HG03103 (cell line): ENCODE measurements at regions not wholly inside any gene's neighbourhood (a gene's known extent, or its start where the extent isn't known, plus 50 kb on each side); places are given as distances from the start of the nearest gene placed in this dataset.
"Not testable (repeated sequence)": the region's sequence is repeated elsewhere in the genome, so short reads cannot be mapped to it uniquely, and the experiment has no call there.

ENCODE experiments used
- ATAC-seq: cut with Tn5 transposase; IDR thresholded peaks from one replicate; pipeline ENCODE4 v1.9.1; 2021; ENCODE audit warnings: low read depth; ENCODE audit not compliant: unreplicated experiment

DNA sequence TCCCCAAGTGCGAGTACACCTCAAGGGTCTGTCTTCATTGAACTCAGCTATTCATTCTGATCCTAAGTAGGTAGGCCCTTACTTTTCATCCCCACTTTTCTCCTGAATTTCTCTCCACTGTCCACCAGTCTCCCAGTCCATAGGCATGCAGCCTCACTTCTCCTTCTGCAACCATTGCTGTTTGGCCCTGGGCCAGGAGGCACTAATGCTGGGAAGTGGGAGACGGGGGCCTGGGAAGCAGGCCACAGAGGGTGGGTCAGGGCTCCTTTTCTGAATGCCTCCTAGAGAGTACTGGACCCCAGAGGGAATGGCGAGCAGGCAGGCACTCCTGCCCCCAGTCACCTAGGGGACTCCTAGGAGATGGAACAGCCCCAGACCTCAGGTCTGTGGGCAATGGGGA is 203.5 kb upstream of the RPL34 start:
- ATAC-seq, result no peak

DNA sequence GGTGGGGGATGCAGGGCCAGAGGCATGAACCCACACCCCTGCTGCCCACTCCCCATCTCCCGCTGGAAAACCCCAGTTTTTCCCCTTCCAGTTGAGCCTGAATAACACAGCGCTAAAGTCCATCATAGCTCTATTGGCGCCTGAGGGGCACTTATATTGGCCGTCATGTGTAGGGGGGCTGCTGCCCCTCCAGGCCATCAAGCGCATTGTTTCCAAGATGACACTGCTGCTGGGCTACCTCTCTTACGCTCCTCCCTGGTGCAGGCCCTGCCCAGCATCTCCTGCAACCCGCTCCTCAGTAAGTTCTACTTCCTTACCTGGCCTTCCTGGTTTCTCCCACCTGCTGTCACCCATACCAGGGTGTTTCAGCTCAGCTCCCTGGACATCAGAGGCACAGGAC is 205.0 kb upstream of the RPL34 start:
- no peak for ATAC-seq

DNA sequence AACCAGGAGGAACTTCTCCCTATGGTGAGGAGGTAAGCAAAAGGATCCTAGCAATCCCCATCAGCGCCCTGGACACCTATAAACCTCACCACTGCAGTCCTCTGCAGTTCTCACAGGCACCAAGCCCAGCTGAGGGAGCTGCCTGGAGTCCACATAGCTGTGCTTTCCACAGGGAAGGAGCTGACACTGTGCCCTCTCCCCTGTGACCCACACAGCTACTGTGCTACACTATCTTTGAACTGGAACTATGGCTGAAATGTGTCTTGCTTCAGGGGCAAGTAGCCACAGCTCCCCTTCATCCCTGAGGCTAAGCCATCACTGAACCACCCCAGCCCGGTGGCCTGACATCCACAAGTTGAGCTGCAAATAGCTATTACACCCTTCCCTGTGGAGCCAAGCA is 208.5 kb upstream of the RPL34 start:
- no peak for ATAC-seq

DNA sequence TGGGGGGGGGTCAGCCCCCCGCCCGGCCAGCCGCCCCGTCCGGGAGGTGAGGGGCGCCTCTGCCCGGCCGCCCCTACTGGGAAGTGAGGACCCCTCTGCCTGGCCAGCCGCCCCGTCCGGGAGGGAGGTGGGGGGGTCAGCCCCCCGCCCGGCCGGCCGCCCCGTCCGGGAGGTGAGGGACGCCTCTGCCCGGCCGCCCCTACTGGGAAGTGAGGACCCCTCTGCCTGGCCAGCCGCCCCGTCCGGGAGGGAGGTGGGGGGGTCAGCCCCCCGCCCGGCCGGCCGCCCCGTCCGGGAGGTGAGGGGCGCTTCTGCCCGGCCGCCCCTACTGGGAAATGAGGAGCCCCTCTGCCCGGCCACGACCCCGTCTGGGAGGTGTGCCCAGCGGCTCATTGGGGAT is 210.7 kb upstream of the RPL34 start:
- not testable (repeated sequence) for ATAC-seq

DNA sequence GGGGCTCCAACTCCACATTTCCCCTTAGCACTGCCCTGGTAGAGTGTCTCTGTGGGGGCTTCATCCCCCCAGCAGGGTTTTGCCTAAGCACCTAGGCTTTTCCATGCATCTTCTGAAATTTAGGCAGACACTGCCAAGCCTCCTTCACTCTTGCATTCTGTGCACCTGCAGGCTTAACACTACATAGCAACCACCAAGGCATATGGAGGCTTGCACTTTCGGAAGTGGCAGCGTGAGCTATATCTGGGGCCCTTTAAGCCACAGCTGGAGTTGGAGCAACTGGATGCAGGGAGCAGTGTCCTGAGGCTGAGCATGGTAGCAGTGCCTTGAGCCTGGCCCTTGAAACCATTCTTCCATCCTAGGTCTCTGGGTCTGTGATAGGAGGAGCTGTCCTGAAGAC is 214.8 kb upstream of the RPL34 start:
- ATAC-seq, result no peak

DNA sequence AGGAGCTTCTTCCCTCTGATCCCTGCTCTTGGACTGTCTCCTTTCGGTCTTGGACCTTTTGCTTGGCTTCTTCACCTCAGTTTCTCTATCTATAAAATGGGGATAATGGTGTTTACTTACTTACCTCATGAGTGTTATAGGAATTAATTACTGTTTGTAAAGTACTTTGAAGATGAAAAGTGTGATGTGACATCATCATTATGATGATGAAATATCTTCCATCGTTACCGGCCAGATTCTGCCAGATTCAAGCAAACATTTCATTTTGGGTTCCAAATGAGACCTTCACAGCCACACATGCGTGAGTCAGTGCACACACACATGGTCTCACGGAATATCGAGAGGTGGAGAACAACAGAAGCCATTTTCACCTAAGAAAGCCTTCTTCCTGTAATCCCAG is 220.1 kb upstream of the RPL34 start:
- ATAC-seq, result no peak

DNA sequence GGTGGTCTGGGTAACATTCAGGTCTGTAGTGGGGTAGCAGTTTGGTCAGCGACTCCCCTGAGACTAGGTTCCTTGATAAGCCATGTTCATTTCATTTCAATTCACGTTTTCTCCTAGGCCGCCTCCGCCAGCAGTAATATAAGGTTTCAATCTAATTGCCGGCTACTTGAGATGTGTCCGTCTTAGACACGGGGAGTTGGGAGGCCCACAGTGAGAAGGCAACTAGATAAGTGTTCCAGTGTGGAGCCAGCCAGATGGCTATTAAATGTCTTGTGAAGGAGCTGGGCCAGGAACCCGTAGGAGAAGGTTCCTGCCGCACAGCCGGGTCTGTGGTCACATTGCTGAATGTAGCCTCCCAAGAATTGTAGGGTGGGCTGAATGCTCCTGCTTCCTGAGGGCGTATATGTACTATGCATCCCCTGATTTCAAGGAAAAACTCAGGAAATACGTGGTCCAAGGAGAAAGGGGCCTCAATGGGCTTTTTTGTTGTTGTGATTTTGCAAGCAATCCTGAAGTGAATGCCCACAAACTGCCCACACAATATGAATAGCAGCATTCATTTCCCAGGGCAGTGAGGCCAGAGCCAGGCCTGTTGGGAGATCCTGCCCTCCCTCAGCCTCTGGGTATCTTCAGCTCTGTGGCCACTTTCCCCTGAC is 220.6 kb upstream of the RPL34 start:
- no peak for ATAC-seq

DNA sequence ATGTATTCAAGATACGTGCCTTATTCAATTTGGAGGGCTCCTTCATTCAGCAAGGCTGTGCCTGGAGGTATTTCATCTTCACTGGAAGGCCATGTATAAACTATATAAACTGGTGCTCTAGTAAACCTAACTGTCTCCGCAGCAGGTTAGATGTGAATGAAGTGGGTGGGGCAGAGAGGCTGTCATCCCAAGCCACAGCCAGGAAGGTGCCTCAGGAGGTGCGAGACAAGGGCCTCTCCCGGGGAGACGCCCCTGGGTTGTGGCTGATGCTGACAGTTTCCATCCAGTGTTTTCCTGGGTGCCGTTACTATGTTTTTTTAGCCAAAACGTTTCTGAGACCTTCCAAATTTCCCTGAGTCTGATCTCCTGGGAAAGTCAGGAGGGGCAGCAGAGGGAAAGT is 221.5 kb upstream of the RPL34 start:
- no peak for ATAC-seq

DNA sequence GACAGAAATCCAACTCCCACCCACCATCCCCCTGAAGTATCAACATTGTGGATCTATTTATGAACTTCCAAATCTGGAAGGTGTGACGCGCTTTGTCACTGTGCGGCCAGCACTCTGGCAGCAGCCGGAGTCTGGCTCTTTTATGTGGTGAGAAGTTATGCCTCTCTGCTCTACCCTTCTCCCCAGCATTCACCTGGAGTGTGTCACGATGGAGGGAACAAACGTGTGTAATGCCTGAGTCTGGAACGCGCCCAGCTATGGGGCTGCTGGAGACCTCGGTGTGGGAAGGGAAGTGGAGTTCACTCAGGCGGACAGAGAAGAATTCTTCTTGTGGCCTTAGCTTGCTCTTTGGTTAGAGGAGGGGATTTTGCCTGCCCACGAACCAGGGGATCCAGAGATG is 222.1 kb upstream of the RPL34 start:
- no peak for ATAC-seq

DNA sequence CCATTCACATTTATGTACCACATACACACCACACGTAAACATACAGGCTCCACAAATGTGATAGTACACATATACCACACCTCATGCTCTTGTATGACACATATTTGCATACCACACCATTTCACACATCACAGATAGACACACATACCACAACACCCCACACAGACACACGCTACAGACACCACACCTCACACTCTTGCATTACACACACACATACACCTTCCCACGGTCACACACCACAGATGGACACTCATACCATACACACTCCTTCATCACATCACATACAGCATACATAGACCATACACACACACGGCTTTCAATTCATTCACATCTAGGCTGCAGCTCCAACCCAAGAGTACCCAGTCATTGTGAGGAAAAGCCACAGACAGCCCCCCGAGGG is 222.5 kb upstream of the RPL34 start:
- no peak for ATAC-seq

DNA sequence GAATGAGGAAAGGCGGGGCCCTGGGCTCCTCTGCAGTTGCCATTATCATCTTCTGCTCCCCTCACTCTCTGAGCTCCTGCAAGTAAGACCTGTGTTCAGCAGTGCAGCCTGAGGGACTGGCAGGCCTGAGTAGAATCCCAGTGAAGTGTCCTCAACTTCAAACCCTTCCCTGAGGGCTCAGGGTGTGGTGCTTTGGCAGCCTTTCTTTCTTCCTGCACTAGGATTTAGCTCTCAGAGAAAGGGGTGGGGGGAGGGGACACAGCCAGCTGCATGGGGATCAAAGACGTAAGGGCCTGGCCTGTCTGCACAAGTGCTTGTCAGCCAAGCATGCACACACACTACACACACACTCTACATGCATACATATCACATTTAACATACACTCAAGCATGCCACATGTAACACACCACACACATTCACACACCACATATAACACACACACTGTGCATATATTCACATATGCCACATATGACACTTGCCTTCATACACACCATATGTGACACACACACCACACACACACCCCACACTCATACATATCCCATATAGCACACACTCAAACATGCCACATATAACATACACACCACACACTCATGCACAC is 223.4 kb upstream of the RPL34 start:
- ATAC-seq, result no peak

DNA sequence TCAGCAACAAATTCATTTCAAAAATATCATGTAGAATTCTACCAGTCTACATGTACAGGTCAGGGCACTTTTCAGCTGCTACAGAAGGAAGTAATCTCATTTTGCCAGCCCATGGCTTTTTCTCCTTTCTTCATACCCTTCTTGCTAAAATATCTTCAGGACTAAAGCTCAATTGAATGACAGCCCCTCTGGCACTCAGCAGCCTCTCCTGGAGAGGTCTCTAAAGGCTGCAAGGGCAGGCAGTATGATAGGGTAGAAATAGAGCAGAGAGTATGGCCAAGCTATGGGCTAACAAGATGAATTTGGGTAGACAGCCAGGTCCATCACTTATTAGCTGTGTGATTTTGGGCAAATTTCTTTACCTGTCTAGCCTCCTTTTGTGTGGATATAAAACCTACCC is 224.6 kb upstream of the RPL34 start:
- no peak for ATAC-seq

DNA sequence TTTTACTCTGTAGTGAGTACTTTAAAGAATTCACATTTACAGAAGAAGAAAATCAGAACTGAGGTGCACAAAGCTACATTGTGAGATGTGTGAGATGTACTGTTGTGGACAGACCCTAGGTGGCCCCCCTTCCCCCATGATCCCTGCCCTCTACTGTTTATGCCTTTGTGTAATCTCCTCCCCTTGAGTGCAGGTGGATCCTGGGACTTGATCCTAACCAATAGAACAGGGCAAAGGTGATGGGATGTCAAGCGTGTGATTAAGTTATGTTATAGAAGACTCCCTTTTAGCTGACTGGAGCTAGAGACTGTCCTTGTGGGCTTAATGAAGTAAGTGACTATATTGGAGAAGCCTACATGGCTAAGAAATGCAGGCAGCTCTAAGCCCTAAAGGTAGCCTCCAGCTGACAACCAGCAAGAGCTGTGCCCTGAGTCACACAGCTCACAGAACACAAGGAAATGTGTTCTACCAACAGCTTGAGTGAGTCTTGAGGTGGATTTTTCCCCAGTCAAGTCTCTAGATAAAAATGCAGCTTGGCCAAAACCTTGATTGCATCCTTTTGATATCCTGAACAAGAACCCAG is 225.2 kb upstream of the LEF1 start:
- no peak for ATAC-seq

DNA sequence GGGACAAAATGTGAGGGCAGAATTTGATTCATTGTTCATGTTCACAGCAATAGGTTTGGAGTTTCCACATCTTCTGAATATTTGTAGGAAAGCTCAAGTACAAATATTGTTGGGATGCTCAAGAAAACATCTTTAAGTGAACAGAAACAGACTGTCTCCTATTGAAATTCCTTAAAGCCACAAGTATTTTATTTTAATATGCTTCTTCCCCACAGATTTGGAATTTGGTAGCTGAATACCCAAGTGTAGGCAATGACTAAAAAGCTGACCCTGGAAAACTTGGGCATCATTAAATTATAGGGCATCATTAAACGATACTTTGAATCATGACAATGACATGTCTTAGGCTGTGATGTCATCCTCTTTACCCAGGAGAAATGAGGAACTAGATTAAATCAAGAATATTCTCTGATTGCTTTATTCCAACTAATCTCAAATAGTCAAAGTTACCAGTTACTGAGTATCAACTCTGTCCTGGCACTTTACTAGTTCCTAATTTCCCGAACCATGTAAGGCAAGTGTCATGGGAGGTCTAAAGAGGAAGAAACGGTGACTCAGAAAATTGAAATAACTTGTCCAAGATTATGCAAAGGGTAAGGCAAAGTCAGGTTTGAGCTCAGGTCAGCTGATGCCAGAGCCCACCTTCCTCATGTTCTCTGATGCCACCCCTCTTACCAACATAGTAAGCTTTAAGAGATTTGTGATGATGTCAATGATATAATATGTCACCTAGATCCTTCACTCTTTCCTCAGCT is 223.1 kb upstream of the LEF1 start:
- ATAC-seq, result no peak

DNA sequence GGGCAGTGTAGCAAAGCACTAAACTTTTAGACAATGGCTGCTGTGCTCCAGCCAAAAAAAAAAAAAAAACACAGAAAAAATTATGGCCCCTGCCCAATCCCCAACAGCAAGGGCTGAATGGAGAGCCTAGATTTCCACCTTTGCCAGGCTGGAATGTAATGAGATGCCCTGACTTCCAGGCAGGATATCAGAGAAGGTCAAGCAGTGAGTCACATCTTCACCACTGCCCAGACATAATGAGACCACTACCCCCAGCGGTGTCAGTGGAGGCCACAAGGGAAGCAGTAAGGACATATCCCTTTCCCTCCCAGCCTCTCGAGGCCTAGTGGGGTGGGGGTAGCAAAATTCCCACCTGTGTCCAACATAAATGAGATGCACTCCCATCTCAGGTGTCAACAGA is 216.3 kb upstream of the LEF1 start:
- ATAC-seq, result no peak

DNA sequence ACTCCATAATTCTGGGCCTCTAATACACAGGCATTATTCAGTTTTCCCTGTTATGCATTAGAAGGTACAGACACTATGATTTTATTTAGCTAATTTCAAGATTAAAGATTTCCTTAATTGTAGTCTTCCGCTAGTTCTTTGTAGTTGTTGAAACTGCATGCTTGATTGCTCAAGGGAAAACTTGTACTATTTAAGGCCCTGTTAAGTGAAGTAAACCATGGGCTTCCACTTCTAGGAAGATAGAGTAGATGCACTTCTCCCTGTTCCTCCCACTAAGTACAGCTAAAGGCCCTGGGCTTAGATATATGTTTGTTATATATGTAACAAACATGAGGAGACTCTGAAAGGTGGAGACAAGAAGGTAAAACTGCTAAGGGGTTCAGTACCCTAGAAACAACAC is 215.8 kb upstream of the LEF1 start:
- ATAC-seq, result no peak

DNA sequence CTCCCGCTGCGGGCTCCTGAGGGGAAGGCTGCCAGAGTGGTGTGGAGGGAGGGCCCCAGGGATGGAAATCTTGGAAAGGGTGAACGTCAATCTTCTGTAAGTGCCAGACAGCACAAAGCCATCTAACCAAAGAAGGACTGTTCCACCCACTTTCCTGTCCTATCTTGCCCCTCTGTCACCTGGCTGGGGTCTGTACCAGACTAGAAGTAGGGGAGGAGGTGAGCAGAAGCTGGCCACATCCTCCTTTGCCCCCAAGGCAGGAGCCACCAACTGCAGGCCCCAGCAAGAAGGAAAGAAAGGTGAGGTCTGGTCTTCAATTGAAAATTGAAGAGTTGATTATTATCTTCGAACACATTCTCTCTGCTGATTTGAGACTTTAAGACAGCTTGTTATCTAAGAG is 214.4 kb upstream of the LEF1 start:
- ATAC-seq, result no peak

DNA sequence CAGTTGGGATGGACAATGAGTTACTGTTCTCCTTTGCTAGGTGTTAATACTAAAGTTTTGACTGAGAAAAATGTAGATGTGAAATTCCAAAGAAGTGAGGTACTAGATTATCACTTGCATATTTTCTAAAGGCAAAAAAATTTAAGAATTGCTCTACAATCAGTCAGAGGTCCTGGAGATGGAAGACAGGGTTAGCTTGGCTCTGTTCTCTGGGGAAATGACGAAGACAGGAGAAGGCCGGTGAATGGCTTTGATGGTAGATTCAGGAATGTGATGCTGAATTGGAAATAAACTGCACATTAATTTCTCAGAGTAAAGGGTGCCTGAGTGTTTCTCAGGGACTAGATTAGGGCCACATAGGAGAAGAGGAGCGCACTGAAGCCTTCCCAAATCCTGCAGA is 214.0 kb upstream of the LEF1 start:
- no peak for ATAC-seq

DNA sequence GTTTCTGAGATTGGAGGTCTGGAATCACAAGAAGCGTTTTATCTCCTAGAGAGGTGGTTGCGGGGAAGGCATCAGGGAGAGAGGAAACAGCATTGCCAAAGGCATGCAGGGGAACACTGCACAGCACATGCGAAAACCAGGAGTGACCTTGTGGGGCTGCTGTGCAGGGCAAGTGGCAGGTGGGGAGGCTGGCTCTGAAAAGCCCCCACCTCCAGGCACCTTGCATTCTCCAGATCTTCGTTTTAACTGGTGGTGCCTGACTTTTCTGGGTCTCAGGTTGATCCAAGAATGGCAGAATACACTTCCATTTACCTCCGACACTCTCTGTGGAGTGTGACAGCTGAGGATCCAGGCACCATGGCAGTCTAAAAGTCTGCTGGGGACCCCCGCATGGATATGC is 209.4 kb upstream of the LEF1 start:
- ATAC-seq, result no peak

DNA sequence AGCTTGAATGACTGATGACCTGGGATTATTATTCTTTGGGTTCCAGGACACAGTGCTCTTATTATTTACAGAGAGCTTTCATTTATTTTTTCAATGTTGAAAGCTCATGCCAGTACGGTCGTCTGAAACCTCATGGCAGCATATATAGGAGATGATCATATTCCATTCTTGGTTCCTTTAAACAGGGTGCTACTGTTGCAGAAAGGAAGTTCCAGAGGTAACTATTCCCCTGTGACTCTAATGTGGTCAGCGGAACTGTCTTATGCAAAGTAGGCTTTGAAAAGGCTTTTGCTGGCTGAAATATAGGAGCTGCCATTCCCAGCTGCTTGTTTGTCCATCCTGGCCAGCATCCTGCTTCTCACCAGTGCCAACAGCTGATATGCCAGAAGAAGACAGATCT is 208.3 kb upstream of the LEF1 start:
- no peak for ATAC-seq

DNA sequence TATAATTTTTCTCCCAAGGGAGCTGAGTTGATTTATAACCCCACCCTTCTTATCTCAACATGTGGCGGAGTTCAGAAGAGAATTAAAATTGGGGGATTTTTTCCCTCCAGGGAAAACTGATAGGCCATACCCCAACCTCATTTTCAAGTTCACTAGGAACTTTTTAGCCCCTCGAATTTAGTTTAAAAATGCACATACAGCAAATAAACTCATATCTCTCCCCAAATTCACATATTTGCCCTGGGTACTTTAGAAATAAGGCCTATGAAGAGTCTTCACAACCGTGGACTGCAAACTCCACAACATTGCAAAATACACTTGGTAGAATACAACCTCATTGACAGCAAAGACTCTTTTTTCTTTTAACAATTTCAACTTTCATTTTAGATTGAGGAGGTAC is 206.7 kb upstream of the LEF1 start:
- ATAC-seq, result no peak

DNA sequence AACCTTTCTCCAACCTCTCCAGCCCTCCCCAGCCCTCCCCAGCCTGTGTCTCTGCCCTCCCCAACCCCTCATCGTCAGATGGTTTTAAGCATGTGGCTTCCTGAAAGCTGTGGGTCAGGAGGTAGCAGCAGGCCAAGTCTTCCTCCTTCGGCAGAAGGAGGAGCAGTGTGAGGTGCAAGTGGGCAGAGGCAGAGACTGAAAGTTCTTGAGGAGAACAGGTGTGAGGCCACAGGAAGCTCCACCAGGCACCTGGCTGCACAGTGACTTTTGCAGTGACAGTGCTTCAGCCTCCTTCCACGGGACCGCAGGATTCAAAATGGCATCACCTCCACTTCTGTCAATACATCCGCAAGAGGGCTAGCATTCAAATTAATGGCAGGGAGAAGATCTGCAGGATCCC is 203.9 kb upstream of the LEF1 start:
- ATAC-seq, result no peak
